ENCODE measurements at regions not wholly inside any gene's neighbourhood (a gene's known extent, or its start where the extent isn't known, plus 50 kb on each side); places are given as distances from the start of the nearest gene placed in this dataset.

- H3K4me3 ChIP-seq (ENCODE audit: low read depth, low read length) = no peak overlapping the region
- no peak for DNase-seq (ENCODE audit: low read depth)
- TF ChIP-seq CTCF (IDR thresholded peaks at IDR 0.05; ENCODE audit: low read depth, low read length, missing control alignments) = no peak
Observed at GRCh38 chr5:97876272-97876671, 693.2 kb upstream of the RIOK2 start.

GRCh38 chr5:97877588-97877987, 694.5 kb upstream of the RIOK2 start:
- DNase-seq (ENCODE audit: low read depth) = no peak
- no peak overlapping the region for H3K4me3 ChIP-seq (ENCODE audit: low read depth, low read length)
- no peak for TF ChIP-seq CTCF (IDR thresholded peaks at IDR 0.05; ENCODE audit: low read depth, low read length, missing control alignments)

- no peak for TF ChIP-seq CTCF (IDR thresholded peaks at IDR 0.05; ENCODE audit: low read depth, low read length, missing control alignments)
- no peak overlapping the region for H3K4me3 ChIP-seq (ENCODE audit: low read depth, low read length)
- no peak for DNase-seq (ENCODE audit: low read depth)
Observed at GRCh38 chr5:97888439-97888838, 705.4 kb upstream of the RIOK2 start.

- DNase-seq (ENCODE audit: low read depth) = no peak
- no peak for TF ChIP-seq CTCF (IDR thresholded peaks at IDR 0.05; ENCODE audit: low read depth, low read length, missing control alignments)
- no peak overlapping the region for H3K4me3 ChIP-seq (ENCODE audit: low read depth, low read length)
Observed at GRCh38 chr5:97891971-97892370, 708.9 kb upstream of the RIOK2 start.

GRCh38 chr5:97903742-97904141, 720.7 kb upstream of the RIOK2 start:
- DNase-seq (ENCODE audit: low read depth) = no peak
- TF ChIP-seq CTCF (IDR thresholded peaks at IDR 0.05; ENCODE audit: low read depth, low read length, missing control alignments) = no peak
- H3K4me3 ChIP-seq (ENCODE audit: low read depth, low read length) = no peak overlapping the region

GRCh38 chr5:97906135-97906534, 723.1 kb upstream of the RIOK2 start:
- H3K4me3 ChIP-seq (ENCODE audit: low read depth, low read length) = no peak overlapping the region
- no peak for TF ChIP-seq CTCF (IDR thresholded peaks at IDR 0.05; ENCODE audit: low read depth, low read length, missing control alignments)
- DNase-seq (ENCODE audit: low read depth) = no peak

GRCh38 chr5:97907646-97908400, 724.8 kb upstream of the RIOK2 start:
- no peak for TF ChIP-seq CTCF (IDR thresholded peaks at IDR 0.05; ENCODE audit: low read depth, low read length, missing control alignments)
- no peak overlapping the region for H3K4me3 ChIP-seq (ENCODE audit: low read depth, low read length)
- no peak for DNase-seq (ENCODE audit: low read depth)

Measured in GM12864 (cell line).